Pancreas (tissue), 10 donors: ENCODE measurements at regions not wholly inside any gene's neighbourhood (a gene's known extent, or its start where the extent isn't known, plus 50 kb on each side); places are given as distances from the start of the nearest gene placed in this dataset.

Experiments
- ATAC-seq, 4 donors: fragments of 200-7000 bp; cut with Tn5 transposase; one replicate each; pipeline versions ENCODE4 v1.8.0 to v1.9.1; 2020; ENCODE audit warnings: mild to moderate bottlenecking in 4 of 4, moderate library complexity in 4 of 4
- DNase-seq, 6 donors: peaks; one replicate each; pipeline ENCODE4 v3.0.0-alpha.2; 2020
- FAIRE-seq: peaks from 2 replicates; lab custom pipeline; 2012; peaks lifted over from hg19 to GRCh38; lab: Jason Lieb, UNC
- H3K27ac ChIP-seq, 4 donors: fragments of 200-600 bp; sonication (generic); 1 replicate in 3 of 4; 2 replicates in 1 of 4; pipeline versions ENCODE4 v1.5.0 to v1.8.0; 2020
- H3K27me3 ChIP-seq, 4 donors: fragments of 200-600 bp; one replicate each; pipeline ENCODE4 v1.8.0; 2021
- H3K36me3 ChIP-seq, 3 donors: fragments of 200-600 bp; sonication (generic) in 1 of 3; one replicate each; pipeline versions ENCODE4 v1.5.0 to v1.8.0; 2020 to 2021
- H3K4me1 ChIP-seq, 3 donors: fragments of 200-600 bp; one replicate each; pipeline ENCODE4 v1.8.0; 2021
- H3K4me3 ChIP-seq, 4 donors: fragments of 200-600 bp; sonication (generic) in 2 of 4; one replicate each; pipeline versions ENCODE4 v1.5.0 to v1.8.0; 2020 to 2021
- H3K9me3 ChIP-seq, 4 donors: fragments of 200-600 bp; one replicate each; pipeline ENCODE4 v1.8.0; 2021
- WGBS, 2 donors: extraction: QIAGEN DNeasy Blood & Tissue Kit; methylation state at CpG; one replicate each; pipeline ENCODE4 v1.1.7; 2013; 5-methylcytosine and 5-hydroxymethylcytosine counted together
- intact Hi-C, 3 donors: fragments of 100-400 bp; cut with DNase I; formaldehyde crosslinking; loops; one replicate each; pipeline versions ENCODE4 v1.11.1 to v1.14.2; 2022
- TF ChIP-seq, protein P1 (sequence below), 4 donors: fragments of 200-600 bp; sonication (generic) in 3 of 4; IDR thresholded peaks; one replicate each; pipeline versions ENCODE4 v1.5.0 to v1.8.0; 2021; ENCODE audit warnings: antibody characterized with exemption in 4 of 4
- donor health status: healthy with polysubstance abuse.
- donor health status: DM: no; HTN: no; CAD: no; lungs with moderate emphysema.
- donor health status: DM: no; HTN: no; CAD: no.
- donor health status: control.
- donor health status: control.
- donor health status: Bipolar disorder and iron deficiency.
- donor health status: DM: yes; HTN: yes; CAD: no.
- donor health status: DM: no; HTN: no; CAD: no.
- donor health status: DM: no; HTN: no; CAD: no.
- donor health status: DM: yes; HTN: yes; CAD: no.

DNA sequence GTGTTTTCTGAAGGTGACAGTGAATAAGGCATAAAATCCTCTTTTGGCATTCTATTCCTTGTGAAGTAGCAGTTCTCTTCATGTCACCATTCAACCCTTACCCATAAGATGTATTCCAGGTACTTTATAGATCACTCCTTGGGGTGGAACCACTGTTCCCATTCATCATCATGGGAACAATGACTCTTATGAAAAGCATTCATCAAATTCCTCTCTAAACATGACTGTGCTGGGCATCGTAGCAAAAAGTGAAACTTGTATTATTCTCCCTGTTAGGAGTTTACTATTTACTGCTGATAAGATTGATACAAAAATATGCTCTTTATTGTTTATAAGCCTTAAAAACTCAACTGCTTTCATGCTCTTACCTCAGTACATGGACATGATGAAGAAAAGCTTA lies 793.4 kb downstream of the LIG4 start:
- H3K36me3 ChIP-seq, result no peaks in the 10 kb centered on the region
- DNase-seq (no peak), FAIRE-seq (no peak), ATAC-seq (no peak)
- no peaks in the 10 kb centered on the region for H3K4me1 ChIP-seq
- H3K27me3 ChIP-seq, result no peaks in the 10 kb centered on the region
- no peak overlapping the region for H3K27ac ChIP-seq
- intact Hi-C loops, result no loop called here
- WGBS, 2 donors, result 41 to 66% methylated on average over 1 of the region's 1 CpG
- H3K9me3 ChIP-seq, result no peaks in the 10 kb centered on the region
- no peak overlapping the region for H3K4me3 ChIP-seq
- TF ChIP-seq, protein P1, sequence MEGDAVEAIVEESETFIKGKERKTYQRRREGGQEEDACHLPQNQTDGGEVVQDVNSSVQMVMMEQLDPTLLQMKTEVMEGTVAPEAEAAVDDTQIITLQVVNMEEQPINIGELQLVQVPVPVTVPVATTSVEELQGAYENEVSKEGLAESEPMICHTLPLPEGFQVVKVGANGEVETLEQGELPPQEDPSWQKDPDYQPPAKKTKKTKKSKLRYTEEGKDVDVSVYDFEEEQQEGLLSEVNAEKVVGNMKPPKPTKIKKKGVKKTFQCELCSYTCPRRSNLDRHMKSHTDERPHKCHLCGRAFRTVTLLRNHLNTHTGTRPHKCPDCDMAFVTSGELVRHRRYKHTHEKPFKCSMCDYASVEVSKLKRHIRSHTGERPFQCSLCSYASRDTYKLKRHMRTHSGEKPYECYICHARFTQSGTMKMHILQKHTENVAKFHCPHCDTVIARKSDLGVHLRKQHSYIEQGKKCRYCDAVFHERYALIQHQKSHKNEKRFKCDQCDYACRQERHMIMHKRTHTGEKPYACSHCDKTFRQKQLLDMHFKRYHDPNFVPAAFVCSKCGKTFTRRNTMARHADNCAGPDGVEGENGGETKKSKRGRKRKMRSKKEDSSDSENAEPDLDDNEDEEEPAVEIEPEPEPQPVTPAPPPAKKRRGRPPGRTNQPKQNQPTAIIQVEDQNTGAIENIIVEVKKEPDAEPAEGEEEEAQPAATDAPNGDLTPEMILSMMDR (IDR thresholded peaks at IDR 0.05), result no peak

DNA sequence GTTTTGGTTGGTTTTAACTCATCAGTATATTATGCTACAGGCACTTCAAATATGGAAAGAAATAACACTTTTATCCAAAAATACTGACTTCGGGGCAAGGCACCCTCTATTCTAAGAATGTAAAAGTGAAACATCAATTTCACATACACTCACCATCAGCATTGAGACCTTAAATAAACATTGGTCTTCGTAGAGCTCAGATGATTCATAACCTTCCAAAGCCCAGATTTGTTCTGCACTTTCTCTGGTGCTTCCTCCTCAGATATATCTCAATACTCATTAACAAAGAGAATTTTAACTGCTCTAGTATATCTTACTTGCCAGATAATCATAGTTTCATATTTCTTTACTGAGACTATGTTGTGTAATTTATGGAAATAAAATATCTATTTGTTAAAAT lies 794.3 kb downstream of the LIG4 start:
- intact Hi-C loops, result no loop called here
- TF ChIP-seq, protein P1 (IDR thresholded peaks at IDR 0.05), result no peak
- no peak for FAIRE-seq

DNA sequence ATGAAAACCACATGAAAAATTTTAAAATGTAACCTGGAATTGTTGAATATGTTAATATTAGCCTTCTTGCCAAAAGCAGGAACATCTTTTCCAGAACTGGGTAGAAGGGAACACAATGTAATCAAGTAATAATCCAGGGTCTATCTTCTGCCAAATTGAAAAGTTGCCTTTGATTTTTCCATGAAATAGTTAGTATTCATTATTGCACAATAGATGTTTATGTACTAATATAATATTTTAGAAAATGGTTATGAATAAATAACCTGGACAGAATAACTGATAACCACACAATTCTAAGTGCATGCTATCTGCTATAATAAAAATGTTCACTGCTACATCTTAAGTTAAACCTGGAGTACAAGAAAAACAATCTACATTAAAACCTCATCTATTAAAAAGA lies 802.3 kb downstream of the LIG4 start:
- FAIRE-seq (no peak), ATAC-seq (no peak), DNase-seq (no peak)
- no peaks in the 10 kb centered on the region for H3K27me3 ChIP-seq
- H3K36me3 ChIP-seq, result no peaks in the 10 kb centered on the region
- TF ChIP-seq, protein P1 (IDR thresholded peaks at IDR 0.05), result no peak
- intact Hi-C loops, result no loop called here
- no peaks in the 10 kb centered on the region for H3K4me1 ChIP-seq
- H3K9me3 ChIP-seq, result no peaks in the 10 kb centered on the region
- H3K4me3 ChIP-seq, result no peak overlapping the region
- H3K27ac ChIP-seq, result no peak overlapping the region

More for the DNA sequence above, 794.3 kb downstream of the LIG4 start:
- WGBS, 2 donors, result 40 to 47% methylated on average over 2 of the region's 2 CpGs
- H3K27ac ChIP-seq, result no peak overlapping the region
- H3K9me3 ChIP-seq, result no peaks in the 10 kb centered on the region
- H3K36me3 ChIP-seq, result no peaks in the 10 kb centered on the region
- ATAC-seq (no peak), DNase-seq (no peak)
- H3K4me1 ChIP-seq, result no peaks in the 10 kb centered on the region
- H3K27me3 ChIP-seq, result no peaks in the 10 kb centered on the region
- H3K4me3 ChIP-seq, result no peak overlapping the region

DNA sequence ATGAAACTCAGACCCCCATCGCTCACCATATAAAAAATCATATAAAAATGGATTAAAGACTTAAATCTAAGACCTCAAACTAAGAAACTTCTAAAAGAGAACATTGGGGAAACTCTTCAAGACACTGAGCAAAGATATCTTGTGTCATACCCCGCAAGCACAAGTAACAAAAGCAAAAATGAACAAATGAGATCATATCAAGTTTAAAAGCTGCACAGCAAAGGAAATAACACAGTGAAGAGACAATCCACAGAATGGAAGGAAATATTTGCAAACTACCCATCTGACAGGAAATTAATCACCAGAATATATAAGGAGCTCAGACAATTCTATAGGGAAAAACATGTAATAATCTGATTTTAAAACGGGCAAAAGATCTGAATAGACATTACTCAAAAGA lies 808.3 kb downstream of the LIG4 start:
- DNase-seq (no peak), ATAC-seq (no peak), FAIRE-seq (no peak)
- no peak overlapping the region for H3K27ac ChIP-seq
- no peaks in the 10 kb centered on the region for H3K4me1 ChIP-seq
- no peaks in the 10 kb centered on the region for H3K36me3 ChIP-seq
- H3K27me3 ChIP-seq, result no peaks in the 10 kb centered on the region
- H3K9me3 ChIP-seq, result no peaks in the 10 kb centered on the region
- WGBS, 2 donors, result 71 to 76% methylated on average over 3 of the region's 3 CpGs
- H3K4me3 ChIP-seq, result no peak overlapping the region
- TF ChIP-seq, protein P1 (IDR thresholded peaks at IDR 0.05), result no peak
- intact Hi-C loops, result no loop called here

DNA sequence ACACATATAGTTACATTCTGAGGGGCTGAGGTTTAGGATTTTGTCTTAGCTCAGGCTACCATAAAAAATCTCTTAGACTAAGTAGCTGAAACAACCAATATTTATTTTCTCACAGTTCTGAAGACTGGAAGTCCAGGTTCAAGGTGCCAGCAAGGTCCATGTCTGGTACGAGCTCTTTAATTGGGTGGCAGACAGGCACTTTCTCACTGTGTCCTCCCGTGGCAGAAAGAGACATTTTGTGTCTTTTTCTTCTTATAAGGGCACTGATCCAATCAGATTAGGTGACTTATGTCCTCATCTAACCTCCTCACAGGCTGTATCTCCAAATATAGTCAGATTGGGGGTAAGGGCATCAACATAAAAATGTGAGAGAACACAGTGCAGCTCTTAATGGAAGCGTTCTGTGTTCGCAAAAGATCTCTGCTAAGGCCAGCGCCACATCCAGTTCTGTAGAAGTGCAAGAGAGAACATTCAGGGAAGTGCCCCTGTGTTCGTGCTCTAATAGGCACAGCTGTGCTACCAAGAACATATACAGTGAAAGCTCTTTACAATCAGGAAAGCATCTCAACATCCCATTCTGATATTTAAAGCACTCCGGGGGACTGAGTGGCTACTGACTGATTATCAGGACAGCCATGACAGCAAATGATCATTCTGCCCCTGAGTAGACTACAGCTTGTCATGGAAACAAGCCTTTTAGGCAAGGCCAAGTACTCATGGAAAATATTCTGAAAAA lies 819.2 kb downstream of the LIG4 start:
- no peaks in the 10 kb centered on the region for H3K27me3 ChIP-seq
- no peak overlapping the region for H3K4me3 ChIP-seq
- intact Hi-C loops, result no loop called here
- TF ChIP-seq, protein P1 (IDR thresholded peaks at IDR 0.05), result no peak
- H3K27ac ChIP-seq, result no peak overlapping the region
- ATAC-seq, result no peak
- WGBS, 2 donors, result 67 to 72% methylated on average over 7 of the region's 7 CpGs
- DNase-seq, result no peak
- H3K4me1 ChIP-seq, result no peaks in the 10 kb centered on the region
- H3K36me3 ChIP-seq, result no peaks in the 10 kb centered on the region
- H3K9me3 ChIP-seq, result no peaks in the 10 kb centered on the region
- FAIRE-seq, result no peak
